Esophagus squamous epithelium (tissue), 5 donors: ENCODE measurements at regions not wholly inside any gene's neighbourhood (a gene's known extent, or its start where the extent isn't known, plus 50 kb on each side); places are given as distances from the start of the nearest gene placed in this dataset.
A peak's percentile ranks its signal among the peaks of the same experiment; 100 is the strongest.

Experiments
- DNase-seq: peaks from one replicate; lab custom pipeline; 2025; lab: John Stamatoyannopoulos, UW
- H3K27ac ChIP-seq, 4 donors: fragments of 200-600 bp; sonication (generic); one replicate each; pipeline ENCODE4 v1.5.1; 2016 to 2019; ENCODE audit warnings: mild to moderate bottlenecking in 1 of 4
- H3K27me3 ChIP-seq, 4 donors: fragments of 200-600 bp; sonication (generic); 1 replicate in 3 of 4; 2 replicates in 1 of 4; pipeline versions ENCODE4 v1.5.1 to v1.6.0; 2017 to 2021; ENCODE audit warnings: antibody characterized with exemption in 1 of 4
- H3K36me3 ChIP-seq, 3 donors: fragments of 200-600 bp; sonication (generic); one replicate each; pipeline ENCODE4 v1.5.1; 2016 to 2019
- H3K4me1 ChIP-seq, 3 donors: fragments of 200-600 bp; sonication (generic); one replicate each; pipeline ENCODE4 v1.5.1; 2017 to 2019
- H3K4me3 ChIP-seq, 4 donors: fragments of 200-600 bp; sonication (generic); 1 replicate in 3 of 4; 2 replicates in 1 of 4; pipeline ENCODE4 v1.5.1; 2016 to 2019; ENCODE audit warnings: mild to moderate bottlenecking in 2 of 4, moderate library complexity in 1 of 4
- H3K9me3 ChIP-seq, 3 donors: fragments of 200-600 bp; sonication (generic); one replicate each; pipeline ENCODE4 v1.5.1; 2016 to 2019
- POLR2A ChIP-seq, 4 donors: fragments of 450-650 bp; IDR thresholded peaks; one replicate each; pipeline ENCODE4 v1.6.1; 2017; ENCODE audit warnings: antibody characterized with exemption in 4 of 4, mild to moderate bottlenecking in 4 of 4, moderate library complexity in 3 of 4
- WGBS, 2 donors: methylation state at CpG; one replicate each; pipeline ENCODE4 v1.1.5; 2018; 5-methylcytosine and 5-hydroxymethylcytosine counted together
- intact Hi-C: fragments of 100-400 bp; cut with DNase I; formaldehyde crosslinking; loops from one replicate; pipeline ENCODE4 v1.15.0; 2022
- TF ChIP-seq, protein P1 (sequence below), 6 experiments: fragments of 450-650 bp in 4 of 6; fragments of 200-600 bp in 2 of 6; sonication (generic) in 2 of 6; IDR thresholded peaks; one replicate each; pipeline ENCODE4 v1.5.1; 2016 to 2019; ENCODE audit warnings: antibody characterized with exemption in 6 of 6, mild to moderate bottlenecking in 4 of 6, moderate library complexity in 4 of 6
- donor health status: DM: yes; HTN: yes; CAD: no.

DNA sequence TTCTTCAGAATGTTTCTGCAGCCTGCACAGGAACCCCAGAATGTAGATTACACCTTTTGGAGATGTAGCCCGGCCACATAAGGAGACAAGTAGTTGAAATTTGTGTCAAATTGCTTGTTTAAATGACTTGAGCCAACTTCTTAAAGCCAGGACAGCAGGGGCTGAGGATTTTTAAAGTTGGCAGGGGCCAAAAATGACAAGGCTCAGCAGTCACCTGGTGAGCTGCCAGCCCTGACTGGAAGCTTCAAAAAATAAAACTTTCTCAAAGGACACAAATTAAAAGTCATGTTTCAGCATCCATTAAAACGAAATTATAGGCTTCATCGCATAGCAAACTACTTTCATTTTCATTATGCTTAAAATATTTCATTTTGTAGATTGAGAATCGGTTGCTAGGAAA lies 340.3 kb upstream of the WWC1 start:
- no peaks in the 10 kb centered on the region for H3K27me3 ChIP-seq
- no peaks in the 10 kb centered on the region for H3K9me3 ChIP-seq
- 18 to 27% methylated on average over 4 of the region's 4 CpGs for WGBS, 2 donors
- H3K4me1 ChIP-seq: peaks cover 0 to 22% (median 6%) of the 10 kb centered on the region in 3 donors
- no peak overlapping the region for H3K27ac ChIP-seq
- TF ChIP-seq POLR2A (IDR thresholded peaks at IDR 0.05): no peak
- TF ChIP-seq, protein P1, sequence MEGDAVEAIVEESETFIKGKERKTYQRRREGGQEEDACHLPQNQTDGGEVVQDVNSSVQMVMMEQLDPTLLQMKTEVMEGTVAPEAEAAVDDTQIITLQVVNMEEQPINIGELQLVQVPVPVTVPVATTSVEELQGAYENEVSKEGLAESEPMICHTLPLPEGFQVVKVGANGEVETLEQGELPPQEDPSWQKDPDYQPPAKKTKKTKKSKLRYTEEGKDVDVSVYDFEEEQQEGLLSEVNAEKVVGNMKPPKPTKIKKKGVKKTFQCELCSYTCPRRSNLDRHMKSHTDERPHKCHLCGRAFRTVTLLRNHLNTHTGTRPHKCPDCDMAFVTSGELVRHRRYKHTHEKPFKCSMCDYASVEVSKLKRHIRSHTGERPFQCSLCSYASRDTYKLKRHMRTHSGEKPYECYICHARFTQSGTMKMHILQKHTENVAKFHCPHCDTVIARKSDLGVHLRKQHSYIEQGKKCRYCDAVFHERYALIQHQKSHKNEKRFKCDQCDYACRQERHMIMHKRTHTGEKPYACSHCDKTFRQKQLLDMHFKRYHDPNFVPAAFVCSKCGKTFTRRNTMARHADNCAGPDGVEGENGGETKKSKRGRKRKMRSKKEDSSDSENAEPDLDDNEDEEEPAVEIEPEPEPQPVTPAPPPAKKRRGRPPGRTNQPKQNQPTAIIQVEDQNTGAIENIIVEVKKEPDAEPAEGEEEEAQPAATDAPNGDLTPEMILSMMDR (IDR thresholded peaks at IDR 0.05): no peak
- intact Hi-C loops: no loop called here
- DNase-seq: no peak
- peak overlapping the region in 2 of 4 donors; percentile 18 to 44 for H3K4me3 ChIP-seq
- H3K36me3 ChIP-seq: no peaks in the 10 kb centered on the region

DNA sequence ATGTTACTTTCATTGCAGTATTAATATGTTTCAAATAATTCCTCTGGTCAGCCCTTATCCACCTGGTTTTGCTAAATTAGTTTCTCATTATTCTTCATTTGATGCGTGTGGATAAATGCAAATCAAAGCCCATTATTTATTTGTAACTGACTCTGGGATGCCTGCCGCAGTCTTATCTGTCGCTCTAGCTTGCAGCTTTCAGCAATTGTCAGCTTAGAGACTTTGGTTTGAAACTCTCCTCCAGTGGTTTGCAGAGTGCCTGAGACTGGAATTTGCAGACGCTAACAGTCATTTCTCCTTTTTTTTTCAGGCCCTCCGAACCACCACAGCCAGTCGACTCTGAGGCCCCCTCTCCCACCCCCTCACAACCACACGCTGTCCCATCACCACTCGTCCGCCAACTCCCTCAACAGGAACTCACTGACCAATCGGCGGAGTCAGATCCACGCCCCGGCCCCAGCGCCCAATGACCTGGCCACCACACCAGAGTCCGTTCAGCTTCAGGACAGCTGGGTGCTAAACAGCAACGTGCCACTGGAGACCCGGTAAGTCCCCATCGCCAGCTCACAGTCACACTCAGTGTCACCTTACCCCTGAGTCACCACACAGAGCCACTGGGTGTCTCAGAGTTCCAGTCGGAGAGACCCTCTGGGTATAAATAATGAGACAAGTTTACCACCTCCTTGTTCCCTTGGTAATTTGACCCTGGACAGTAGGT lies 339.0 kb upstream of the WWC1 start:
- Histone ChIP-seq H3K36me3 (no peaks in the 10 kb centered on the region), H3K9me3 (no peaks in the 10 kb centered on the region), H3K4me3 (no peak overlapping the region), H3K27me3 (no peaks in the 10 kb centered on the region), H3K27ac (no peak overlapping the region), H3K4me1 (peaks cover 0 to 18% (median 4%) of the 10 kb centered on the region in 3 donors)
- no peak for DNase-seq
- WGBS, 2 donors: 68 to 74% methylated on average over 9 to 10 of the region's 19 CpGs
- intact Hi-C loops: no loop called here
- TF ChIP-seq POLR2A (IDR thresholded peaks at IDR 0.05): no peak
- TF ChIP-seq, protein P1 (IDR thresholded peaks at IDR 0.05): no peak

DNA sequence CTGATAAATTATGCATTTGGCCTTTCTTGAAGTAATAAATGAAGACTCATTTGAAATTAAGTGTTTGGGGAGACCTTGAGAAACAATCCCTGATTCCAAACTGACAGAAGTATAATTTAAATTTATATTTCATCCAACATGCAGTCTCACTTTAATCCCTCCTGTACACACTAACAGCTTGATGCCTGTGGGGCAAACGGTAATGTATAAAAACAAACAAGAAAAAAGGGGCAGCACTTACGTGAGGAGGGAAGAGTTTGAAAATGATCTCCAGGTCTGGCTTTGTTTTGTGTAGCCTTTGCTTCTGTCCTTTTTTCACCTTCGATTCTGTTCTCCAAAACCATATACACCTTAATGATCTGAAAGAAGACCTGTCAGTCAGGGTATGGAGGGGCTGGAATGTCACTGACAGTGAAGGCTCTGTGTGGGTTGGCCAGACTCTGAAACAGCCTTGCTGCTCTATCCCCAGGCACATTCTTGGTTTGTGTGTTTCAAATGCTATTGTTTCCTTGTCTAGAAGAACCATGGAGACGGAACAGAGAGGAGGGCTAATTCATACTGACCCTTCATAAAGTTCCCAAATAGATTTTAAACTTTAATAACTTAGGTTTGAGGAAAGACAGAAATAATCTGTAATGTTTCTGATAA lies 338.2 kb upstream of the WWC1 start:
- intact Hi-C loops: no loop called here

DNA sequence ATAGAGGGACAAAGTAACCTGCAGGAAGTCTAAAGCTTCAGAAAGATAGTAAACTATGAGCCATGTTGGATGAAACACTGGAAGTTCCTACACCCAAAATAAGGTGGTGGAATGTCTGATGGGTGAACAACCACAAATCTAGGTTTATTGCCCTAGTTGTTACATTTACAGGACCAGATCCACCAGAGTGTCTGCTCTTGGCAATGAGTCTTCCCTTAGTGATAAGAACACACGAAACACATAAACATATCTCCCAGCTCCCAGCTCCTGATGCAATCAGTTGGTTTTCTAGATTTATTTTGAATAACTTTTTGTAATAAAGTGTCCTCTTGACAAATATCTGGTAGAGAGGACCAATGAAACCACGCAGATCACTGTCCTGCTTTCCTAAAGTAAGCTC lies 329.7 kb upstream of the WWC1 start:
- no peaks in the 10 kb centered on the region for H3K36me3 ChIP-seq
- intact Hi-C loops: no loop called here
- H3K27ac ChIP-seq: no peak overlapping the region
- no peak overlapping the region for H3K4me3 ChIP-seq
- no peak for TF ChIP-seq POLR2A (IDR thresholded peaks at IDR 0.05)
- TF ChIP-seq, protein P1 (IDR thresholded peaks at IDR 0.05): no peak
- peaks cover 0 to 10% (median 0%) of the 10 kb centered on the region in 3 donors for H3K9me3 ChIP-seq
- no peaks in the 10 kb centered on the region for H3K27me3 ChIP-seq
- DNase-seq: no peak
- WGBS, 2 donors: 64 to 79% methylated on average over 2 of the region's 2 CpGs
- H3K4me1 ChIP-seq: peaks cover 0 to 8% (median 0%) of the 10 kb centered on the region in 3 donors

More for the DNA sequence above, 338.2 kb upstream of the WWC1 start:
- no peak for DNase-seq
- Histone ChIP-seq H3K9me3 (peaks cover 0 to 3% (median 0%) of the 10 kb centered on the region in 3 donors), H3K27me3 (no peaks in the 10 kb centered on the region), H3K4me3 (no peak overlapping the region), H3K27ac (no peak overlapping the region), H3K36me3 (no peaks in the 10 kb centered on the region), H3K4me1 (peaks cover 0 to 18% (median 4%) of the 10 kb centered on the region in 3 donors)
- WGBS, 2 donors: 27 to 46% methylated on average over 4 of the region's 4 CpGs
- TF ChIP-seq, protein P1 (IDR thresholded peaks at IDR 0.05): no peak
- TF ChIP-seq POLR2A (IDR thresholded peaks at IDR 0.05): no peak

DNA sequence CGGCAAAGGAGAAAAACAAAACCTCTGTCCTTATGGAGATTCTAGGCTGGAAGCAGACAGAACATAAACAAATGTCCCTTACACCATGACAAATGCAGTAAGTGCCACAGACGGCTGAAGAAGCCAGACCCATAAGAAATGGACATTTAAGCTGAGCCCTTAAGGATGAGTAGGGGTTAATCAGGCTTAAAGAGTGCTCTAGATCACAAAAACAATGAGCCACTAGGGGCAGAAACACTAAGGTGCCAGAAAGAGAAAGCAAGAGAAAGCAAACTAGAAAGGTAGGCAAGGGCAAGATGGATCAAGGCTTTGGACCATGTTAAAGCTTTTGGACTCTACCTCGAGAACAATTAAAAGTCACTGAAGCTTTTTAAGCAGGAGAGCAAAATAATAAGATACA lies 326.9 kb upstream of the WWC1 start:
- no peaks in the 10 kb centered on the region for H3K27me3 ChIP-seq
- H3K27ac ChIP-seq: no peak overlapping the region
- H3K4me3 ChIP-seq: no peak overlapping the region
- no peak for TF ChIP-seq POLR2A (IDR thresholded peaks at IDR 0.05)
- TF ChIP-seq, protein P1 (IDR thresholded peaks at IDR 0.05): peak in 1 of 6 experiments; percentile 24
- WGBS, 2 donors: 65 to 69% methylated on average over 3 of the region's 3 CpGs
- intact Hi-C loops: no loop called here
- no peaks in the 10 kb centered on the region for H3K36me3 ChIP-seq
- H3K4me1 ChIP-seq: peaks cover 0 to 8% (median 0%) of the 10 kb centered on the region in 3 donors
- H3K9me3 ChIP-seq: no peaks in the 10 kb centered on the region
- DNase-seq: no peak
